Endothelial cell (in vitro differentiated cells): ENCODE measurements at regions not wholly inside any gene's neighbourhood (a gene's known extent, or its start where the extent isn't known, plus 50 kb on each side); places are given as distances from the start of the nearest gene placed in this dataset.

Source experiments
- DNase-seq: peaks from one replicate; pipeline ENCODE4 v3.0.0; 2021; ENCODE audit warnings: low spot score
- H3K27ac Mint-ChIP-seq: one replicate; pipeline ENCODE4 v1.8.0; 2021; ENCODE audit warnings: mixed read lengths, inconsistent platforms; ENCODE audit not compliant: unreplicated experiment
- H3K27me3 Mint-ChIP-seq: one replicate; pipeline ENCODE4 v1.8.0; 2021; ENCODE audit warnings: mild to moderate bottlenecking, moderate library complexity, mixed read lengths, inconsistent platforms; ENCODE audit not compliant: unreplicated experiment
- H3K36me3 Mint-ChIP-seq: one replicate; pipeline ENCODE4 v1.8.0; 2021; ENCODE audit warnings: mild to moderate bottlenecking, low read depth, mixed read lengths, inconsistent platforms; ENCODE audit not compliant: unreplicated experiment
- H3K4me1 Mint-ChIP-seq: one replicate; pipeline ENCODE4 v1.8.0; 2021; ENCODE audit warnings: mild to moderate bottlenecking, mixed read lengths, inconsistent platforms; ENCODE audit not compliant: unreplicated experiment
- H3K4me3 Mint-ChIP-seq: one replicate; pipeline ENCODE4 v1.8.0; 2021; ENCODE audit warnings: mild to moderate bottlenecking, mixed read lengths, inconsistent platforms; ENCODE audit not compliant: unreplicated experiment
- H3K9me3 Mint-ChIP-seq: one replicate; pipeline ENCODE4 v1.8.0; 2021; ENCODE audit warnings: mixed read lengths, inconsistent platforms; ENCODE audit not compliant: unreplicated experiment
- TF ChIP-seq, protein P1 (sequence below): fragments of 200-600 bp; sonication (generic); IDR thresholded peaks from one replicate; pipeline ENCODE4 v1.5.0; 2021; ENCODE audit warnings: antibody characterized with exemption; ENCODE audit not compliant: unreplicated experiment

DNA sequence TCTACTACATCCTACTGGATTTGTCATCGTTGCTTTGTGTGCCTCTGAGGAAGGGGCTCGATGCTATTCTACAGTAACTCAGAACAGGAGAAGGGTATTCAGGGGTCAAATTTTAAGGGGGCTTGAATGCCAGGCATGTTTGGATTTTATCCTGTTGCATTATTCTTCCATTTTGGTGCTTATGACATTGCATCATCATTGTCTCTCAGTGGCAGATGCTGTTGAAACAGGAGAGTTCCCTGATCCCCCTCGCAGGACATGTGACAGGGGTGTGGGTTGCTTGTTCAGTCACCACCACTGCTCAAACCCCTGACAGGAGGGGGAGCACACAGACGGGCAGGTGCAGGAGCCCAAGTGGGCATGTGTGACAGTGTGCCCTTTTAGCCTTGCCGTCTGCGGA is 156.7 kb downstream of the SLC4A3 start:
- Mint-ChIP-seq H3K4me1 (no peaks in the 10 kb centered on the region), H3K27me3 (peaks cover 3% of the 10 kb centered on the region), H3K9me3 (no peaks in the 10 kb centered on the region), H3K27ac (no peak overlapping the region), H3K4me3 (no peak overlapping the region), H3K36me3 (no peaks in the 10 kb centered on the region)
- no peak for DNase-seq
- TF ChIP-seq, protein P1, sequence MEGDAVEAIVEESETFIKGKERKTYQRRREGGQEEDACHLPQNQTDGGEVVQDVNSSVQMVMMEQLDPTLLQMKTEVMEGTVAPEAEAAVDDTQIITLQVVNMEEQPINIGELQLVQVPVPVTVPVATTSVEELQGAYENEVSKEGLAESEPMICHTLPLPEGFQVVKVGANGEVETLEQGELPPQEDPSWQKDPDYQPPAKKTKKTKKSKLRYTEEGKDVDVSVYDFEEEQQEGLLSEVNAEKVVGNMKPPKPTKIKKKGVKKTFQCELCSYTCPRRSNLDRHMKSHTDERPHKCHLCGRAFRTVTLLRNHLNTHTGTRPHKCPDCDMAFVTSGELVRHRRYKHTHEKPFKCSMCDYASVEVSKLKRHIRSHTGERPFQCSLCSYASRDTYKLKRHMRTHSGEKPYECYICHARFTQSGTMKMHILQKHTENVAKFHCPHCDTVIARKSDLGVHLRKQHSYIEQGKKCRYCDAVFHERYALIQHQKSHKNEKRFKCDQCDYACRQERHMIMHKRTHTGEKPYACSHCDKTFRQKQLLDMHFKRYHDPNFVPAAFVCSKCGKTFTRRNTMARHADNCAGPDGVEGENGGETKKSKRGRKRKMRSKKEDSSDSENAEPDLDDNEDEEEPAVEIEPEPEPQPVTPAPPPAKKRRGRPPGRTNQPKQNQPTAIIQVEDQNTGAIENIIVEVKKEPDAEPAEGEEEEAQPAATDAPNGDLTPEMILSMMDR, result no peak

DNA sequence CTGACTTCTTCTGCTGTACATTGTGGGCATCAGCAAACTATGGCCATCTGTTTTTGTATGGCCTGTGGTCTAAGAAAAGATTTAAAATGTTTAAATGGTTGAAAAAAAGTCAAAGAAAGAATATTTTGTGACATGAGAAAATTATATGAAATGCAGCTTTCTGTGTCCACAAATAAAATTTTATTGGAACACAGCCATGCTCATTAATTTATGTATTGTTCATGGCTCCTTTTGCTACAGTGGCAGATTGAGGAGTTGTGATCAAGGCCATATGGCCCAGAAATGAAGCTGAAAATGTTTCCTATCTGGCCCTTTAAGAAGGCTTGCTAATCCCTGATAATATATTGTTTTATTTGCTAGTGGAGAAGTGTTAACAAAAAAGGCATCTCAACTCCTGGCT is 162.0 kb downstream of the SLC4A3 start:
- TF ChIP-seq, protein P1, result no peak
- H3K27me3 Mint-ChIP-seq, result no peaks in the 10 kb centered on the region
- no peaks in the 10 kb centered on the region for H3K4me1 Mint-ChIP-seq
- H3K4me3 Mint-ChIP-seq, result no peak overlapping the region
- DNase-seq, result no peak
- H3K9me3 Mint-ChIP-seq, result no peaks in the 10 kb centered on the region
- no peaks in the 10 kb centered on the region for H3K36me3 Mint-ChIP-seq
- no peak overlapping the region for H3K27ac Mint-ChIP-seq

DNA sequence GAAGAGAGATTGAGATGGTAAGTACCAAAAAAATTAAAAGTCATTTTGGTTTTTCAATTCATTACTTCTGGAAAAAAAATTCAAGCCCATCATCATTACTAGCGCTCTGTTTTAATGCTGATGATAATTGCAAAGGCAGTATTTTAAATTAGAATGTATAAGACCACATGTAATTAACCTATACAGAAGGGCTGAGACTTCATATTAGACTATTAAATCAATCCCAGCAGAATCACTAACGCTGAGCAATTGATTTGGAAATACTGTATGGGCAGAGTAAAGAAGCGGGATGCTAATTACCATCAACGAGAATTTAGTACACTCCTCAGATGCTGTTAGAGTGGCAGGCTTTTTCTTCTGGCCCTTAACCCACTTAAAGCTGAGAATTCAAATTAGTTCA is 165.0 kb downstream of the SLC4A3 start:
- Mint-ChIP-seq H3K27ac (no peak overlapping the region), H3K4me3 (no peak overlapping the region), H3K27me3 (no peaks in the 10 kb centered on the region), H3K36me3 (no peaks in the 10 kb centered on the region), H3K9me3 (no peaks in the 10 kb centered on the region), H3K4me1 (no peaks in the 10 kb centered on the region)
- TF ChIP-seq, protein P1, result no peak
- DNase-seq, result no peak

DNA sequence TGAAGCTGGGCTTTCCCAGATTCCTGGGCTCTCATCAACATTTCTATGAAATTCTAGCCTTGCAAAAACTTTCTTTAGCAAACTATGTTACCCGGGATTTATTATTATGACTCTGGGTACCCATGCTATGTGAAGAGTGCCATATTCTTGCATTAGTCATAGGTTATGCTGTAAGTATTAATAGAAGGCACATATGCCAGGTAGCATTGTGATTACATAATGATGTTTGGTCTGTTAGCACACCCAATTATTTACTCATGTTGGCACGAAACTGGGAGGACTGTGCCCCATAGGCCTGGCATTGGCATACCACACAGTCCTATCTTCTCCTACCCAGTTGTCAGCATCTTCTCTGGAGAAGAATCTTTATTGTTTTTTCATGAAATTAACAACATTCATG is 171.0 kb downstream of the SLC4A3 start:
- H3K9me3 Mint-ChIP-seq, result no peaks in the 10 kb centered on the region
- no peaks in the 10 kb centered on the region for H3K36me3 Mint-ChIP-seq
- no peaks in the 10 kb centered on the region for H3K27me3 Mint-ChIP-seq
- no peak overlapping the region for H3K4me3 Mint-ChIP-seq
- TF ChIP-seq, protein P1, result no peak
- DNase-seq, result no peak
- no peak overlapping the region for H3K27ac Mint-ChIP-seq
- no peaks in the 10 kb centered on the region for H3K4me1 Mint-ChIP-seq

DNA sequence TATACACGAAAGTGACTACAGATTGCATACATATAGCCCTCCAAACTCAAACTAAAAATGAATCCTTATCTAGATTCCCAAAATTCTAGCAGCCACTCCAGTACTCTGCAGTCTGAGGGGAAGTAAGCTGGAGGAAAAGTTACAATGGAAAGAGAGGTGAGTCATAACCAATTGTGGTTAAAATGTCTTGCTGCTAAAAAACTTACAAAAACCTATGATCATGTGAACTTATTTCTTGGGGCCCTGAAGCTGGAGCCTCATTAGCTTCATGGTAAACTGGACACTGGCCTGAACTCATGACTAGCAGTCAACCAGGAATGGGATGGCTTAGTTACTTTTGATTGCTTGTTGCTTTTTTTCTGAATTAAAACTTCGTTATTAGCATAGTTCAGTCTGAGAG is 175.9 kb downstream of the SLC4A3 start:
- Mint-ChIP-seq H3K27me3 (no peaks in the 10 kb centered on the region), H3K27ac (no peak overlapping the region), H3K36me3 (no peaks in the 10 kb centered on the region), H3K4me1 (no peaks in the 10 kb centered on the region), H3K4me3 (no peak overlapping the region), H3K9me3 (no peaks in the 10 kb centered on the region)
- TF ChIP-seq, protein P1, result no peak
- DNase-seq, result no peak
